Fibroblast of skin of left biceps (primary cell): ENCODE measurements at regions not wholly inside any gene's neighbourhood (a gene's known extent, or its start where the extent isn't known, plus 50 kb on each side); places are given as distances from the start of the nearest gene placed in this dataset.
A peak's percentile ranks its signal among the peaks of the same experiment; 100 is the strongest.
"Not testable (repeated sequence)": the region's sequence is repeated elsewhere in the genome, so short reads cannot be mapped to it uniquely, and the experiment has no call there.

ENCODE experiments used
- DNase-seq, 2 experiments: peaks; one replicate each; pipeline ENCODE4 v3.0.0-alpha.2; 2013; ENCODE audit warnings: low read depth in 2 of 2

- DNase-seq = no peak
These were observed 376.2 kb upstream of the TCF4 start for GRCh38 chr18:55964171-55964570.

DNA sequence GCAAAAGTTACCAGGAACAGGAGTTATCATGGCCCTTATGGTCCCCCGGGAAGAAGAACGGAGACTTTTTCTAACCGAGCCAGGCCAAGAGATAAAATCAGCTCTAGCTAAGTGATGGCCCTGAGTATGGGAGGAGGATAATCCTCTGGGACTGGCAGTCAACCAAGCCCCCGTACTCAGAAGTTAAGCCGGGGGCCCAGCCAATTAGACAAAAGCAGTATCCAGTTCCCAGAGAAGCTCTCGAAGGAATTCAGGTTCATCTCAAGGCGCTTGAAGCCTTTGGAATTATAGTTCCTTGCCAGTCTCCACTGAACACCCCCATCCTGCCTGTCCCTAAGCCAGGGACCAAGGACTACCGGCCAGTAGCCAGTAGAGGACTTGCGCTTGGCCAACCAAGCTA is 365.3 kb upstream of the TCF4 start:
- no peak for DNase-seq

- DNase-seq = not testable (repeated sequence)
These were observed 363.7 kb upstream of the TCF4 start for GRCh38 chr18:55951738-55952137.

DNA sequence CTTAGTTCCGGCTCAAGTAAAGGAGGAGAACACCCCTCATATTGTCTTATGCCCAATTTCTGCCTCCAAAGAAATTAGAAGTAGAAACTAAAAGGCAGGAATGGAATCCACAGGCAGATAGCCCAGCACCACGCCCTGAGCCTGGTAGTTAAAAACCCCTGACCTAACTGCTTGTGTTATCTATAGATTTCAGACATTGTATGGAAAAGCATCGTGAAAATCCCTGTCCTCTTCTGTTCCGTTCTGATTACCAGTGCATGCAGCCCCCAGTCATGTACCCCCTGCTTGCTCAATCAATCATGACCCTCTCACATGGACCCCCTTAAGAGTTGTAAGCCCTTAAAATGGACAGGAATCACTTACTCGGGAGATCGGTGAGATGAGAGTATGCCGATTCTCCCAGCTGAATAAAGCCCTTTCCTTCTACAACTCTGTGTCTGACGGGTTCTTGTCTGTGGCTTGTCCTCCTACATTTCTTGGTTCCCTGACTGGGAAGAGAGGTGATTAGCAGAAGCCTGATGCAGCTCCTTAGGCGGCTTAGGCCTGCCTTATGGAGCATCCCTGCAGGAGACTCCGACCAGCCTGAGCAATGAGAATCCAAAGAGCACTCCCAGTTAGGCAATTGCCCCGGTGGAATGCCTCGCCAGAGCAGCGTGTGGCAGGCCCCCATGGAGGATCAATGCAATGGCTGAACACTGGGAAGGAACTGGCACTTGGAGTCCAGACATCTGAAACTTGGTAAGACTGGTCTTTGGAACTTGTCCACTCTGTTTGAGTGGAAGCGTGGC is 362.6 kb upstream of the TCF4 start:
- DNase-seq = no peak

- DNase-seq = no peak
These were observed 346.8 kb upstream of the TCF4 start for GRCh38 chr18:55934821-55935220.

GRCh38 chr18:55932675-55933074 is 344.7 kb upstream of the TCF4 start:
- no peak for DNase-seq

GRCh38 chr18:55927831-55928230 is 339.8 kb upstream of the TCF4 start:
- peak; percentile 92 to 94 for DNase-seq

- peak in 1 of 2 experiments; percentile 28 for DNase-seq
These were observed 337.8 kb upstream of the TCF4 start for GRCh38 chr18:55925772-55926171.

DNA sequence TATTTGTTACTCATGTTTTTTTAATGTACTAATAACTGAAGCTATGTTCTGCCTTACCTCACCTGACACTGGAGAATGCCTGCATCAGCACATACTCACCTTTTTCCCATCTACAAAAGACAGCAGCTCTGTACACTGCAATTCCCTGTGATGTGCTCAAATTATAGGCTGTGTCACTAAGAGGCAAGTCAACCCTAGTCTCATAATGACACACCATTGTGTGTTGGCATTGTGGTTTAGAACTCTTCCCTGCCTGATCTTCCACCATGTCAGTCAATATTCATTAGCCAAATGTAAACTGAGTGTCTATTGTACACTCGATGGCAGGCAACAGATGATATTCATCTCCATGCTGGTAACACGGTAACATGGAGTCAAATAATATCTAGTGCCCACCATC is 332.1 kb upstream of the TCF4 start:
- no peak for DNase-seq

- peak in 1 of 2 experiments; percentile 53 for DNase-seq
These were observed 330.5 kb upstream of the TCF4 start for GRCh38 chr18:55918444-55918843.

GRCh38 chr18:55912919-55913318 is 324.9 kb upstream of the TCF4 start:
- no peak for DNase-seq

DNA sequence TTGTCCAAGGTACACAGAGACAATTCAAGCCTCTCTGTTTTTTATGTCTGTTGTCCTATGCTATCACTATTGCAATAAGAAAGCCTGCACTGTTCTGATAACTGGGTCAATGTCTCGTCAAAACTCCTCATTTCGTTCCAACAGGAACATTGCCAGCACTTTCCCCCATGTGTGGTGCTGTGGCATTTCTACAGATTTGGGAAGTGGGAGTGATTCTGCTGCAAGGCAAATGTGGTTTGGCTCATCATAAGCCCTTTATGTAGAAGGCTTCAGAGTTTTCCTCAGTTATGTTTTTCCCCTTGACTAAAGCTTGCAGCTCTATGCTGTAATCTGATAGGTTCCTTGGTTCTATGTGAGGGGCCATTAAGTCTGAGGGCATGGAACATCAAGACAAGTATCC is 324.1 kb upstream of the TCF4 start:
- no peak for DNase-seq

- DNase-seq = no peak
These were observed 322.3 kb upstream of the TCF4 start for GRCh38 chr18:55910296-55910695.

DNA sequence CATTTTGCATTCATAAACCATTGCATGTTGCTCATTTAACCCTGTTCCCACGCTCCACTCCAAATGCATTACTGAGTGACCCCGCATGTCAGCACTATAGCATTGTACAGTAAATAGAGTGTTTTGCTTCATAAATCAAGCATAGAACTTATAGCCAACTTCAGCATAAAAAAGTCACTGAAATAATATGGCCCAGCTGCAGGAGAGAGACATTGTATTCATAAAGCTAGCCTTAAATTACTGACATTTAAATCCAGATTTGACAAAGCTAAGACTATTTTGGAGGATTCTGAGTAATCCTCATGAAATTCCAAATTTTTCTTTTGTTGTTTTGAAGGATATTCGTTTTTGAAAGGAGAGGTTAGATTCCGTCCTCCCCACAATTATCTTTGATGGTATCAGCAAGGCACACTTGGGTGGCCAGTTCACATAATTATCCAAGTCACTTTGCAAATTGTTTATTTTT is 320.9 kb upstream of the TCF4 start:
- peak in 1 of 2 experiments; percentile 38 for DNase-seq

DNA sequence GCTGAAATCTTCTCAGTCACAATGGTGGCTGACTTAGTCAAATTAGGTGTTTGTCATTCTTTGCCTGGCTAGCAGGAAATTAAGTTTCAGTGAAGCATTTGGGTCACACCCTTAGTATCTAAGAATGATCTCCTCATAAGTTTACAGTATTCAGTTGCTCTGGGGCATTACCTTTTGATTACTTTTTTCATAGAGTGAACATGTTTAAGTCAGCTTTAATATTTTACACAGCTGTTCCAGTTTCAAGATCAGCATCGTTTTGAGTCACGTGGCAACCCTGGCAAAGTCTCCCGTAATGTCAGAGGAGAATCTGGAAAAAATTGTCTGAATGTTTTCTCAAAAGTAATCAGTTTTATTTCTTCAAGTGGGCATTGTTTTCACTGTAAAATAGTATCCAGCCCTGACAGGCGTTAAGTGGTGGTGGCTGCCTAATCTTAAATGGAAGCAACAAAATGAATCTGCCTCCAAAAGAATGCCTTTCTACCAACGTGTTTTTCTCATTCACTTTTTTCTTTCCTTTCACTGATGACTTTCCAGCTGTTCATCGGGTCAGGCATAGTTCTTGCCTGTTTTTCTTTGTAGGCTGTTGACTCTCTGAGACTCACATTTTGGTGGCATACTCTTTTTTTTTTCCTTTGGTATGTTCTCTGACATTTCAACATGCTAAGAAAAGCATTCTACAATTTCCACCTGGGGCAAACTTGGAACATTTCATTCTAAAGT is 319.6 kb upstream of the TCF4 start:
- DNase-seq = no peak

GRCh38 chr18:55906536-55906935 is 318.5 kb upstream of the TCF4 start:
- DNase-seq = no peak

GRCh38 chr18:55903911-55904310 is 315.9 kb upstream of the TCF4 start:
- no peak for DNase-seq

DNA sequence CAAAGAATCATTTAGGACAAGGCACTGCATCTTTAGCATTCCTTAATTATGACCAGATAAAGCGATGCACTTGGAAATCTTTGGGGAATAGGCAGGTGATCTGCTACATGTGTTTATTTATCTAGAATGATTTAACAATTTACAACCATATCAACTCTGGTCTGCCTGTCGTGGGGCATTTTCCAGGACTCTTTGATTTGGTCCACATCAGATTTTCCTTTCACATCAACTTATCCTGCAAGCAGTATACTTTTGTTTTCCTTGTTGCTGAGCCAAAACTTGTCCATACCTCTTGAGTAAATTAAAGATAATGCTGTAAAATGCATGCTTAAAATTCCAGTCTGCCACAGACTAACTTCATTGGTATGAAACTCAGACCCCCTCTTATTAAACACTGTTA is 312.4 kb upstream of the TCF4 start:
- DNase-seq = peak; percentile 59 to 65

GRCh38 chr18:55897091-55897689 is 309.2 kb upstream of the TCF4 start:
- DNase-seq = no peak

DNA sequence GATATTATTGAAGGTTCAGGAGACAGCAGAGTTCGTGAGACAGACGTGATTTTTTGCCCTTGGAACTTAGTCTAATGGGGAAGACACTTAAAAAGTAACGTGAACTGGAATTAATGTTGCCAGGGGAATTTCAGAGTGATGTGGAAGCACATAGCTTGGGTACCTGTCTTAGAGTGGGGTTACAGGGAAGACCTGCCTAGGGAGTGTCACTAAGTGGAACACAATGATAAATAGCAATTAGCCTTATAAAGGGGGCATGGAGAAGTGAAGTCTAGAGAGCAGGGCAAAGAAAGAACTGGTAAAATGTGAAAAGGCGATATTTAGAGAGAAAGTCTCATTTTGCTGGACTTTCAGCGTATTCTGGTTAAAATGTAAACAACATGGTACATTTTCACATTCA is 306.0 kb upstream of the TCF4 start:
- DNase-seq = no peak

DNA sequence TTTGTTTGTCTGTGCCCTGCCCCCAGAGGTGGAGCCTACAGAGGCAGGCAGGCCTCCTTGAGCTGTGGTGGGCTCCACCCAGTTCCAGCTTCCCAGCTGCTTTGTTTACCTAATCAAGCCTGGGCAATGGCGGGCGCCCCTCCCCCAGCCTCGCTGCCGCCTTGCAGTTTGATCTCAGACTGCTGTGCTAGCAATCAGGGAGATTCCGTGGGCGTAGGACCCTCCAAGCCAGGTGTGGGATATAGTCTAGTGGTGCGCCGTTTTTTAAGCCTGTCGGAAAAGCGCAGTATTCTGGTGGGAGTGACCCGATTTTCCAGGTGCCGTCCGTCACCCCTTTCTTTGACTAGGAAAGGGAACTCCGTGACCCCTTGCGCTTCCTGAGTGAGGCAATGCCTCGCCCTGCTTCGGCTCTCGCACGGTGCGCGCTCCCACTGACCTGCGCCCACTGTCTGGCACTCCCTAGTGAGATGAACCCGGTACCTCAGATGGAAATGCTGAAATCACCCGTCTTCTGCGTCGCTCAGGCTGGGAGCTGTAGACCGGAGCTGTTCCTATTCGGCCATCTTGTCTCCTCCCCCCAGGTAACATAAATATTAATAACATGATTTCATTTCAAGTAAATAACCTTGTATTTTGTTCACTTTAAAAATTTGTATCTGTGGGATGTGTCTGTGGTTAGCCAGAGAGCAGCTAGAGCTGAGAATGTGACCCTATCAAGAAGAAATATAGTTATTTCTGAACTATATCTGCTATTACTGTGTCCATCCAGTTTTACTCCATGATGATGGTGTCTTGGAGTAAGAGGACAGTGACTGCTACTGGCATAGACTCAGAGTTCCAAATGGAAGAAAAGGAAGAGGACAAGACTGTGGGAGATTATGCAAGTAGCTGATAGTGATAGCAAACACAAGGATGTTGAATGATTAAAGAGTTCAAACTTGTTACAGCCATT is 305.1 kb upstream of the TCF4 start:
- not testable (repeated sequence) for DNase-seq

- no peak for DNase-seq
These were observed 298.9 kb upstream of the TCF4 start for GRCh38 chr18:55886886-55887285.
